MM.1S (cell line): ENCODE measurements at regions not wholly inside any gene's neighbourhood (a gene's known extent, or its start where the extent isn't known, plus 50 kb on each side); places are given as distances from the start of the nearest gene placed in this dataset.

Experiments
- DNase-seq: peaks from one replicate; pipeline ENCODE4 v3.0.0-alpha.2; 2015
- H2AFZ ChIP-seq: fragments of 300-600 bp; sonication (generic); 2 replicates; pipeline ENCODE4 v1.6.0; 2016; ENCODE audit warnings: antibody characterized with exemption, low read length
- H3F3A ChIP-seq: fragments of 300-600 bp; sonication (generic); 2 replicates; pipeline ENCODE4 v1.6.1; 2016; ENCODE audit warnings: mild to moderate bottlenecking, antibody characterized with exemption, low read length, moderate library complexity, mixed read lengths; ENCODE audit not compliant: insufficient read depth
- H3K27ac ChIP-seq: fragments of 300-600 bp; sonication (generic); 2 replicates; pipeline ENCODE4 v1.5.1; 2016; ENCODE audit warnings: mild to moderate bottlenecking, low read length
- H3K27me3 ChIP-seq: fragments of 300-600 bp; sonication (generic); replicated peaks from 2 replicates; pipeline ENCODE4 v1.6.0; 2016; ENCODE audit warnings: low read length; ENCODE audit not compliant: insufficient read depth
- H3K36me3 ChIP-seq: fragments of 300-600 bp; sonication (generic); replicated peaks from 2 replicates; pipeline ENCODE4 v1.6.1; 2016; ENCODE audit warnings: mild to moderate bottlenecking, low read length, mixed read lengths; ENCODE audit not compliant: insufficient read depth
- H3K4me1 ChIP-seq: fragments of 300-600 bp; sonication (generic); 2 replicates; pipeline ENCODE4 v1.6.1; 2016; ENCODE audit warnings: low read length, mixed read lengths
- H3K4me2 ChIP-seq: fragments of 300-600 bp; sonication (generic); 2 replicates; pipeline ENCODE4 v1.6.0; 2016; ENCODE audit warnings: low read depth, low read length
- H3K4me3 ChIP-seq: fragments of 300-600 bp; sonication (generic); 2 replicates; pipeline ENCODE4 v1.5.1; 2016; ENCODE audit warnings: low read length, mixed read lengths
- H3K79me2 ChIP-seq: fragments of 300-600 bp; sonication (generic); 2 replicates; pipeline ENCODE4 v1.6.1; 2016; ENCODE audit warnings: mixed run types, low read length, mixed read lengths
- H3K9ac ChIP-seq: fragments of 300-600 bp; sonication (generic); 2 replicates; pipeline ENCODE4 v1.6.1; 2016; ENCODE audit warnings: low read length, mixed read lengths
- H3K9me2 ChIP-seq: fragments of 300-600 bp; sonication (generic); replicated peaks from 2 replicates; pipeline ENCODE4 v1.6.1; 2016; ENCODE audit warnings: mild to moderate bottlenecking, low read length, mixed read lengths; ENCODE audit not compliant: insufficient read depth
- H3K9me3 ChIP-seq: fragments of 300-600 bp; sonication (generic); replicated peaks from 2 replicates; pipeline ENCODE4 v1.6.1; 2016; ENCODE audit warnings: mild to moderate bottlenecking, low read length, mixed read lengths; ENCODE audit not compliant: insufficient read depth
- H4K20me1 ChIP-seq: fragments of 300-600 bp; sonication (generic); 2 replicates; pipeline ENCODE4 v1.6.1; 2016; ENCODE audit warnings: mild to moderate bottlenecking, low read length, moderate library complexity, mixed read lengths; ENCODE audit not compliant: insufficient read depth
- EZH2 ChIP-seq: fragments of 300-600 bp; sonication (generic); optimal IDR thresholded peaks from 2 replicates; pipeline ENCODE3; 2017; ENCODE audit warnings: low read depth, mild to moderate bottlenecking, antibody characterized with exemption, low read length, mixed read lengths
- EZH2phosphoT487 ChIP-seq: fragments of 300-600 bp; sonication (generic); IDR thresholded peaks from 2 replicates; pipeline ENCODE4 v1.6.1; 2018; ENCODE audit warnings: antibody characterized with exemption, low read length
- TF ChIP-seq, protein P1 (sequence below): fragments of 300-600 bp; sonication (generic); IDR thresholded peaks from 2 replicates; pipeline ENCODE4 v1.5.1; 2016; ENCODE audit warnings: antibody characterized with exemption, low read length, mixed read lengths

GRCh38 chr3:35322070-35322469 lies 317.3 kb upstream of the ARPP21 start:
- no peak overlapping the region for H3K4me3 ChIP-seq
- H3K9me3 ChIP-seq = no peaks in the 10 kb centered on the region
- no peaks in the 10 kb centered on the region for H3K4me1 ChIP-seq
- no peak overlapping the region for H3K4me2 ChIP-seq
- no peaks in the 10 kb centered on the region for H3F3A ChIP-seq
- no peak for DNase-seq
- no peak overlapping the region for H3K27ac ChIP-seq
- H3K9ac ChIP-seq = no peak overlapping the region
- no peaks in the 10 kb centered on the region for H3K79me2 ChIP-seq
- H3K36me3 ChIP-seq = no peaks in the 10 kb centered on the region
- H3K9me2 ChIP-seq = no peaks in the 10 kb centered on the region
- H2AFZ ChIP-seq = no peak overlapping the region
- no peaks in the 10 kb centered on the region for H4K20me1 ChIP-seq
- H3K27me3 ChIP-seq = no peaks in the 10 kb centered on the region
- TF ChIP-seq, protein P1, sequence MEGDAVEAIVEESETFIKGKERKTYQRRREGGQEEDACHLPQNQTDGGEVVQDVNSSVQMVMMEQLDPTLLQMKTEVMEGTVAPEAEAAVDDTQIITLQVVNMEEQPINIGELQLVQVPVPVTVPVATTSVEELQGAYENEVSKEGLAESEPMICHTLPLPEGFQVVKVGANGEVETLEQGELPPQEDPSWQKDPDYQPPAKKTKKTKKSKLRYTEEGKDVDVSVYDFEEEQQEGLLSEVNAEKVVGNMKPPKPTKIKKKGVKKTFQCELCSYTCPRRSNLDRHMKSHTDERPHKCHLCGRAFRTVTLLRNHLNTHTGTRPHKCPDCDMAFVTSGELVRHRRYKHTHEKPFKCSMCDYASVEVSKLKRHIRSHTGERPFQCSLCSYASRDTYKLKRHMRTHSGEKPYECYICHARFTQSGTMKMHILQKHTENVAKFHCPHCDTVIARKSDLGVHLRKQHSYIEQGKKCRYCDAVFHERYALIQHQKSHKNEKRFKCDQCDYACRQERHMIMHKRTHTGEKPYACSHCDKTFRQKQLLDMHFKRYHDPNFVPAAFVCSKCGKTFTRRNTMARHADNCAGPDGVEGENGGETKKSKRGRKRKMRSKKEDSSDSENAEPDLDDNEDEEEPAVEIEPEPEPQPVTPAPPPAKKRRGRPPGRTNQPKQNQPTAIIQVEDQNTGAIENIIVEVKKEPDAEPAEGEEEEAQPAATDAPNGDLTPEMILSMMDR = no peak
- TF ChIP-seq EZH2phosphoT487 (no peak), EZH2 (no peak)

- TF ChIP-seq, protein P1 = no peak
- TF ChIP-seq EZH2phosphoT487 (no peak), EZH2 (no peak)
- H3K36me3 ChIP-seq = no peaks in the 10 kb centered on the region
- no peak overlapping the region for H3K4me2 ChIP-seq
- no peaks in the 10 kb centered on the region for H3F3A ChIP-seq
- no peaks in the 10 kb centered on the region for H3K79me2 ChIP-seq
- H3K27ac ChIP-seq = no peak overlapping the region
- no peak overlapping the region for H3K4me3 ChIP-seq
- no peak overlapping the region for H3K9ac ChIP-seq
- H3K9me3 ChIP-seq = no peaks in the 10 kb centered on the region
- no peaks in the 10 kb centered on the region for H3K4me1 ChIP-seq
- no peak overlapping the region for H2AFZ ChIP-seq
- no peaks in the 10 kb centered on the region for H3K9me2 ChIP-seq
- H4K20me1 ChIP-seq = no peaks in the 10 kb centered on the region
- no peak for DNase-seq
- H3K27me3 ChIP-seq = no peaks in the 10 kb centered on the region
Measured at GRCh38 chr3:35335703-35336102, 303.6 kb upstream of the ARPP21 start.

DNA sequence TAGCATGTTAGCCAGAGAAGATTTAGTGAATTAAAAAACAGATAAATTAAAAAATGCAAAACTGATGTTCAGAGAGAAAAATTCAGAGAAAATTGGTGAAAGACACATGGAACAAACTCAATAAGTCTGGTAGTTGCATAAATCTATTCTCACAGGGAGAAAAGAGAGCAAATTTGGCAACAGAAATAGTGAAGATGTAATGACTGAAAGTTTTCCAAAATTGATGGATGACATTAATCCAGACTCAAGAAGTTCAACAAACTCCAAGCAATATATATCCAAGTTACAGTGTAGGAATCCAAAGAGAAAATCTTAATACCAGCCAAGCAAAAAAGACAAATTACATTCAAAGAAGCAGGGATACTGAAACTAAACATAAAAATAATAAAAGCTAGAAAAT lies 302.7 kb upstream of the ARPP21 start:
- H3K4me2 ChIP-seq = no peak overlapping the region
- H3K27me3 ChIP-seq = no peaks in the 10 kb centered on the region
- no peak overlapping the region for H2AFZ ChIP-seq
- no peaks in the 10 kb centered on the region for H3F3A ChIP-seq
- no peaks in the 10 kb centered on the region for H3K9me3 ChIP-seq
- no peak for DNase-seq
- no peaks in the 10 kb centered on the region for H4K20me1 ChIP-seq
- H3K9ac ChIP-seq = no peak overlapping the region
- TF ChIP-seq, protein P1 = no peak
- TF ChIP-seq EZH2phosphoT487 = no peak
- TF ChIP-seq EZH2 = no peak
- no peak overlapping the region for H3K27ac ChIP-seq
- no peak overlapping the region for H3K4me3 ChIP-seq
- no peaks in the 10 kb centered on the region for H3K79me2 ChIP-seq
- no peaks in the 10 kb centered on the region for H3K4me1 ChIP-seq
- no peaks in the 10 kb centered on the region for H3K36me3 ChIP-seq
- no peaks in the 10 kb centered on the region for H3K9me2 ChIP-seq
